Daoy (cell line): ENCODE measurements at regions not wholly inside any gene's neighbourhood (a gene's known extent, or its start where the extent isn't known, plus 50 kb on each side); places are given as distances from the start of the nearest gene placed in this dataset.

Source experiments
- DNase-seq: peaks from one replicate; pipeline ENCODE4 v3.0.0-alpha.2; 2015; ENCODE audit warnings: low read depth

GRCh38 chr3:73746623-73747022, 121.9 kb upstream of the PDZRN3 start:
- DNase-seq, result no peak

DNA sequence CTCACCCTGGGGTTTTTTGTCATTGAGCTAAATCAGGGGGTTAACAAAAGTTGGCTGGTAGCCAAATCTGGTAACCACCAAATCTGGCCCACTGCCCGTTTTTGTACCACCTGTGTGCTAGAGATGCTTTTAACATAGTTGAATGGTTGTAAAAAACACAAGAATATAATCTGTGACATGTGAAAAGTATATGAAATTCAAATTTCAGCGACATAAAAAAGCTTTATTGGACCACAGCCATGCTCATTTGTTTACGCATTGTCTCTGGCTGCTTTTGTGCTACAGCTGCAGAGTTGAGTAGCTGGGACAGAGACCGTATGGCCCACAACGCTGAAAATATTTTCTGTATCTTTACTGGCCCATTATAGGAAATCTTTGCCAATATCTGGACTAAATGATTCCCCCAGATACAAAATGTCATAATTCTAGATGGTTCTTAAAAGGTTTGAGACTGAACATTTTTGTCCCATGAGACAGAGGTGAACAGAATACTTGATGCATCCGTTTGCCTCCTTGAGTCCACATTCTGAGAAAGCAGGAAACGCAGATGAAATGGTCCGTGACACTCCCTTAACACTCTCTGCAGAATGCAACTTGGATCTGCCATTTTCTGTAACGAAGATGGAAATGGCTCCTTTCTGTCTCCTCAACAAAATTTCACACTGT, 120.9 kb upstream of the PDZRN3 start:
- DNase-seq, result no peak

- no peak for DNase-seq
Measured at GRCh38 chr3:73743551-73743950, 118.8 kb upstream of the PDZRN3 start.

DNA sequence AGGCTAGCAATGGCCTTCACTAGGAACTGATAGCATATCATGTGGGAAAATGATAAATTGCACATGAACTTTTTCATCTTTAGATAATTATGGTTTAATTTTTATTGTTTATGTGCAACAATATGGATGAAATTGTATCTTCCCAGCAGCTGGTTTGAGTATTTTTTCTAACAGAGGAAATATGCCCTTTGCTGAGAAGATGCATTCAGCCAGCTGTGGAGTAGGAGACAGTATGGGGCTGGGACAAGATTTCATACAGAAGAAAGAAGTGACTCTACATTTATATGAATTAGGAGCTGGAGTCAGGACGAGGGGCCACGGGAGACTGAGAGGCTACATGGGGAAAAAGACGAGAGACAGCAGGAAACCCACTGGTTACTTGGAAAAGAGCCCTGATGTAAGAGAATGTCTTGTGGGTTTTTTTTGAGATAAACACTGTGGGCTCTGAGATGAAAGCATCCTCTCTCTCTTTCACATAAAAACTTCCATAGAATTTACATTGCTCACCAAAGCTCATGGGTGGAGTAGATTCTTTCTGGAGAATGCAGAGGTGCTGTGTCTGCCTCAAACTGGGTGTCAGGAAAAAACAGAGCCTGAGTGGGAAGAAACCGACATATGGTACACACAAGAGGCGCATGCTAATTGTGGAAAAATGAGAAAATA, 115.2 kb upstream of the PDZRN3 start:
- no peak for DNase-seq

GRCh38 chr3:73738711-73739110, 114.0 kb upstream of the PDZRN3 start:
- DNase-seq, result no peak

- no peak for DNase-seq
Measured at GRCh38 chr3:73734211-73735089, 109.7 kb upstream of the PDZRN3 start.

DNA sequence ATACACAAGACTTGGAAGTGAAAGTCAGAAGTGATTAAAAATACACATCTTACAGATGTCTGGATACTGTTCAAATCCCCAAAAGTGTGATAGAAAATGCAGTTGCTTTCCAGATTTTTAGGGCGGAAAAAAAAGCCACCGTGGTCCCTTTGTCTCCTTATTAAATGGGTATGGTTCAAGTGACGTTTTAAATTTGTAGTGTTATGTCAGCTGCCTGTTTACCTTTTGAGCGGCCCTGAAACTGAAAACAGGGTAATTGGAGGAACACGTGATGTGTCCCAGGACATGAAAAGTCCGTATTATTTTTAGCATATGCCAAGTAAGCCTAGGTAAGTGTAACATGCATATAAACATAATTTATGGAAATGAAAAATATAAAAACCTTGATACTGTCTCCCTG, 109.0 kb upstream of the PDZRN3 start:
- DNase-seq, result no peak

GRCh38 chr3:73729969-73730440, 105.3 kb upstream of the PDZRN3 start:
- DNase-seq, result no peak

GRCh38 chr3:73727854-73728253, 103.1 kb upstream of the PDZRN3 start:
- no peak for DNase-seq

DNA sequence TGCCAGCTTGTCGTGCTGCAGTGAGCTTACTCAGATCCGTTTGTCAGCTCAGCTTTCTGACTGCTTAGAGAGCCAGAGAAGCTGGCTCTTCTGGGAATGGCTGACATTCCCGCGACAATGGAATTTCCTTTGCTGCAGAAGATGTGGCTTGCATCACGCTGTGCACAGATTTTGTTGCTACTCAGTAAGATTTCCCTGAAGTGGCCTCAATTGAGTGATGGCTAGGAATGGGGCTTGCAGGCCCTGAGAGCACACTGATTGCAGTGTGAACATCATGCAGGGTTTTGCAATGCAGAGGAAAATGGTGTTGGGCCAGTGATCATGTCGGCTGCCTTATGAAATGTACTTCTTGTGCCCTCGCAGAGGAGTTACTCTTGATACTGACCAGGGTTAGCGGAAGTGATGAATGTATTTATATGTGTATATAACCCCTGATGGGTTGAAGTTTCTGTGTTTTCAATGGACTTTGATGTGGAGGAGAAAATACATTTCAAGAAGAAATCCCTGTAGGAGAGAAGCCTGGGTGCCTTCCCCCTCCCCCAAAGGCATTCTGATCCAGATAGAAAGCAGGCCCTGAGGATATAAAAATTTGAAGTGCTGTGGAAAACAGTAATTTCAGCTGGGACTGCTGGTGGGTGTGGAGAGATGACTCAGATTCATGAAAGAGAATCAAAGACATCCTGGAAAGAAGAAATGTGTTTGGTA, 102.5 kb upstream of the PDZRN3 start:
- peak; percentile 6 for DNase-seq

GRCh38 chr3:73723596-73723995, 98.9 kb upstream of the PDZRN3 start:
- DNase-seq, result no peak

- no peak for DNase-seq
Measured at GRCh38 chr3:73719861-73720260, 95.1 kb upstream of the PDZRN3 start.

- DNase-seq, result no peak
Measured at GRCh38 chr3:73719413-73719851, 94.7 kb upstream of the PDZRN3 start.

DNA sequence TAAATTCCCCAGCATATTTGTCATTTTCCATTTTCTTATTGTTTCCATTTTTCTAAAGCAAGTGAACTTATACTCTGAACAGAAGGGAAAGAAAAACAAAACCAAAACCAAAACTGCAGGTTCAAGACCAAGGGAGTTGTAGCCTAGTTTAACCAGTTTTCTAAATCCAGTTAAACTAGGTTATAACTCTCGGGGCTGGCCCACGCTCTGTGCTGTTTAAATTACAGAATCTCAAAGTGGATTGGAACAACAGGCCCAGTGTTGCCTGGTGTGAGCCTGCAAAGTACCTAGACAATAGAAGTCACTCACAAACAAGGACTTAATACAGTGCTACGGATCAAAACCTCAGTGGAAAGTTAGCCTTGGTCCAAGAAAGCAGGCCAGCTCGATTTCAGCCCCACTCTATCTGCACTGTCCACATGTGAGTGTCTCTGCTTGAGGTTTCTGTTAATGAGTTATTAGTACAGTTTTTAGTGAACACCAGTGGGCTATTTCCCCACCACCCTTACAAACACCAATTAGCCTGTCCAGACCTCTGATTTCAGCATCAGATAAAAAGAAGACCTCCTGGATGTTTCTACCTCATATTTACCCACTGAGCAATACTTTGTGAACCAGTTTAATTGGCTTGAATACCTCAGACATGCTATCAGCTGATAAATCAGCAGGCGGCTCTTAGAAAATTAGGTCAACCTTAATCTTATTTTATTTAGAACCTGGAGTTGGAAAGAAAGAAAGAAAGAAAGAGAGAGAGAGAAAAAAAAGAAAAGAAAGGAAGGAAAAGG, 93.8 kb upstream of the PDZRN3 start:
- DNase-seq, result no peak

DNA sequence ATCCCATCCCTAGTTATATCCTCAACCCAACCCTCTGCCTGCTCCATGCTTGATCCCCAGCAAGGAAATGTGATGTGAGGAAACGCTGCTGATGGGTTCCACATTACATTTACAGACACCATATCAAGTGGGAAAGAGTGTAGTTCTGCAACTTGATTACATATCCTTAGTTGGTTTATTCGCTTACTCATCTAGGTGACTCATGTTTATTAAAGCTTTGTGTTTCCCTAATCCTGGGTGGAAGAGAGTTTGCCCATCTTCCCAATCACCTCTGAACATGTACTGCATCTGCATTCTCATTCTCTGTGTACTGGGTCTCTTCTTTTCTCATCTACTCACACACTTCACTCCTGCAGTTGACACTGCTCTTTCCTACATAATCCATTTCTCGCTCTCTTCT, 91.7 kb upstream of the PDZRN3 start:
- DNase-seq, result no peak

GRCh38 chr3:73710340-73710739, 85.6 kb upstream of the PDZRN3 start:
- no peak for DNase-seq

DNA sequence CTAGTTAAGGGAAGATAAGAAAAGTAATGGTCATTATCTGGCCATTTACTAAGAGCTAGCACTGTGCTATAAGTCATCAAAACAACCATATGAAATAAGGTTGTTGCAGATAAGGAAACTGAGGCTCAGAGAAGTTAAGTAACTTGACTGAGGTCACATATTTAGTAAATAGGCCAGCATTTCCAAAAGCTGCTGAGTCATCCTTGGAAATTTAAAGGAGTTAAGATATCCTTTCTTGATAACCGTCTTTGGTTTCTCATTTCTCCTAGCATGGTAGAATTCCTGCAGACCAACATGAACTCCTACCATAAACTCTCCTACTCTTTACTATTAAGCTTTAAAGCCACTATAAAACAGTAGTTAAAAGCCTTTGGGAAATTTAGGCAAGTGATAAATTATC, 85.0 kb upstream of the PDZRN3 start:
- no peak for DNase-seq

DNA sequence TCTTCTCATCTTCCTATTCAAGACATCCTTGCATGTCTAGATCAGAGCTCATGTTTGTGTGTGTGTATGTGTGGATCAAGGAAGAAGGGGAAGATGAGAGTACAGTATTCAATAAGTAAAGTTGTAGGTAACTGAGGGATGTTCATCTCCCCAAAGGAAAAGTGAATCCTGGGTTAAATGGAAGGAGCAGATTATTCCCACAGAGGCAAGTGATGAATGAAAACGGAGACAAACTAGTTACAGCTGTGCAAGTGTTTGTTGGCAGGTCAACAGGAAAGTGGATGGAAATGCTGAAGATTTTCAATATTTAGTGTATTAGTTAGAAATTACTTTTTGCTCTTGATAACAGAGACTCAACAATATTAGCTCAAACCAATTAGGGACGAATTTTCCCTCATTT, 84.2 kb upstream of the PDZRN3 start:
- no peak for DNase-seq

DNA sequence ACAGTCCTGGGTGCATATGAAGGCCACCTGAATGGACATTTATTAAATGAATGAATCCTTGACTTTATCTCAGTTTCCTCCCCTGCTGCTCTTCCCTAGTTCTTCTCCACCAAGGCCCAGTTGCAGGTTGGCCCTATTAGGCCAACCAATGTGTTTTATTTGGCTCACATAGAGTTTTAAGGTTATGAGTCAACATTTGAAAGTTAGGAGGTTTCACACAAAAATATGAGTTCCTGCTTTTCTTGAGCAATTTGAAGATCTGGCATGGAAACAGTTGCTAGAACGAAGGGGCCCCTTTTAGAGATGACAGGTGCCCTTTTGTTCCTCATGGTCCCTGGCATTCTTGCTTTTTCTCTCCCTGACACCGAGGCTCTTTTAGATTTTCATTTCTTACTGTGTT, 83.0 kb upstream of the PDZRN3 start:
- no peak for DNase-seq

DNA sequence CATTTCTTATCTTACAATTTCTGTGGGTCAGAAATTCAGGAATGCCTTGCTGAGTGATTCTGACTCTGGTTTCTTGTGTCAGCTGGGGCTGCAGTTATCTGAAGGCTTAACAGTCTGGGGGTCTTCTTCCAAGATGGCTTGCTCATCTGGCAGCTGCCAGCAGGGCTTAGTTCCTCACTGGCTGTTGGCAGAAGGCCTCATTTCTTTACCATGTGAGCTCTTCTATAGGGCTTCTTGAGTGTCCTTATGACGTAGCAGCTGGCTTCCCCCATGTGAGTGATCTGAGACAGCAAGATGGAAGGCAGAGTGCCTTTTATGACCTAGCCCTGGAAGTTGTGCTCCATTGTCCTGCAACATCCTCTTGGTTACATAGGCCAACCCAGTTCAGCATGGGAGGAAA, 82.0 kb upstream of the PDZRN3 start:
- no peak for DNase-seq

DNA sequence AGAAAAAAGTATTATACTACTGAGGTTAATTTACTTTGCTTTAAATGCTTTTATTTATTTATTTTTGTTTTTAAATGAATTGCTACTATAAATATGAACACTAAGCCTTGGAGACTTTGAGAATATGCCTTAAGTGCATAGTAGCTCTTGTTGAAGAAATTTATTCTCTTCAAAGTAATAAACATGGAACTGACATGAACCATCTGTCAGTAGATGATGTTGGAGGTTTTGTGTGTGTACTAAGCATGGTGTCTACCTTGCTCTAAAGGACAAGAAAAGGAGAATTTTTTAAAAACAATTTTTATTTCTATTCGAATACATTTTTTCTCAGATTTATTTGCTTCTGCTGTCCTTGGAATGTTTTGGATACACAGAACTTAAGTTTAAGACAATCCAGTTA, 81.1 kb upstream of the PDZRN3 start:
- no peak for DNase-seq
